ENCODE measurements at regions not wholly inside any gene's neighbourhood (a gene's known extent, or its start where the extent isn't known, plus 50 kb on each side); places are given as distances from the start of the nearest gene placed in this dataset.

- DNase-seq: no peak
Measured at GRCh38 chr20:6180531-6180930, 57.7 kb upstream of the FERMT1 start.

GRCh38 chr20:6178537-6178936, 55.7 kb upstream of the FERMT1 start:
- no peak for DNase-seq

- DNase-seq: no peak
Measured at GRCh38 chr20:6173481-6173880, 50.7 kb upstream of the FERMT1 start.
